ENCODE measurements at regions not wholly inside any gene's neighbourhood (a gene's known extent, or its start where the extent isn't known, plus 50 kb on each side); places are given as distances from the start of the nearest gene placed in this dataset.

GRCh38 chr1:38570657-38570975, 289.0 kb downstream of the RRAGC start:
- no peak overlapping the region; the same call in 1 of the 2 replicates for H3K27ac ChIP-seq
- TF ChIP-seq ZFX (IDR thresholded peaks at IDR 0.05) (no peak), CTCF (conservative IDR thresholded peaks at IDR 0.05) (no peak)

- no peak for TF ChIP-seq ZFX (IDR thresholded peaks at IDR 0.05)
- TF ChIP-seq CTCF (conservative IDR thresholded peaks at IDR 0.05): no peak
- H3K27ac ChIP-seq: no peak overlapping the region
Observed at GRCh38 chr1:38569932-38570656, 289.5 kb downstream of the RRAGC start.

GRCh38 chr1:38568061-38568857, 291.3 kb downstream of the RRAGC start:
- no peak overlapping the region for H3K27ac ChIP-seq
- TF ChIP-seq CTCF (conservative IDR thresholded peaks at IDR 0.05) (no peak), ZFX (IDR thresholded peaks at IDR 0.05) (no peak)

GRCh38 chr1:38567401-38567800, 292.2 kb downstream of the RRAGC start:
- H3K27ac ChIP-seq: no peak overlapping the region
- TF ChIP-seq ZFX (IDR thresholded peaks at IDR 0.05) (no peak), CTCF (conservative IDR thresholded peaks at IDR 0.05) (no peak)

- no peak overlapping the region for H3K27ac ChIP-seq
- no peak for TF ChIP-seq CTCF (conservative IDR thresholded peaks at IDR 0.05)
- no peak for TF ChIP-seq ZFX (IDR thresholded peaks at IDR 0.05)
Observed at GRCh38 chr1:38565020-38565491, 294.5 kb downstream of the RRAGC start.

GRCh38 chr1:38563942-38564735, 295.4 kb downstream of the RRAGC start:
- TF ChIP-seq ZFX (IDR thresholded peaks at IDR 0.05) (no peak), CTCF (conservative IDR thresholded peaks at IDR 0.05) (no peak)

More at GRCh38 chr1:38563942-38564735, 295.4 kb downstream of the RRAGC start:
- no peak overlapping the region for H3K27ac ChIP-seq
